ENCODE measurements at regions not wholly inside any gene's neighbourhood (a gene's known extent, or its start where the extent isn't known, plus 50 kb on each side); places are given as distances from the start of the nearest gene placed in this dataset.

GRCh38 chr10:118392761-118393160, 50.6 kb upstream of the FAM204A start:
- 44% methylated on average over 5 of the region's 5 CpGs for WGBS (ENCODE audit: missing lambda C conversion rate)
- Histone ChIP-seq H3K27ac (no peak overlapping the region), H3K4me1 (no peaks in the 10 kb centered on the region), H3K4me3 (no peak overlapping the region), H3K9me3 (no peaks in the 10 kb centered on the region), H3K4me2 (no peak overlapping the region)
- ATAC-seq (no peak), FAIRE-seq (no peak), DNase-seq (ENCODE audit: low read depth in 1 of 2, low spot score in 1 of 2) (no peak)
- no peak for TF ChIP-seq NFE2L2 (conservative IDR thresholded peaks at IDR 0.05; ENCODE audit: low read length)
- CTCF ChIA-PET, result interaction anchor here (0.8 to 1.7 kb wide), 3 partner anchors 10 to 31 kb away, joined by 3 to 4 read pairs (median 4); no protein-coding TSS in a partner anchor
- POLR2A ChIA-PET, result no interaction called here

Data from A549 (cell line).